H9 (cell line): ENCODE measurements at regions not wholly inside any gene's neighbourhood (a gene's known extent, or its start where the extent isn't known, plus 50 kb on each side); places are given as distances from the start of the nearest gene placed in this dataset.

ENCODE experiments used
- DNase-seq: peaks from one replicate; pipeline ENCODE4 v3.0.0-alpha.2; 2017
- H2AFZ ChIP-seq: one replicate; pipeline ENCODE4 v1.6.1; 2013; ENCODE audit warnings: mild to moderate bottlenecking, low read length, control low read depth, moderate library complexity
- H2AK5ac ChIP-seq: 2 replicates; pipeline ENCODE4 v1.6.1; 2013; ENCODE audit warnings: low read length, control low read depth, mixed read lengths; ENCODE audit not compliant: insufficient read length
- H2BK120ac ChIP-seq: one replicate; pipeline ENCODE4 v1.6.1; 2013; ENCODE audit warnings: low read depth, mild to moderate bottlenecking, low read length, control low read depth, inconsistent platforms; ENCODE audit not compliant: poor library complexity, severe bottlenecking
- H2BK12ac ChIP-seq: 2 replicates; pipeline ENCODE4 v1.6.1; 2013; ENCODE audit warnings: low read length, control low read depth, mixed read lengths, low read depth; ENCODE audit not compliant: insufficient read length
- H2BK15ac ChIP-seq: 2 replicates; pipeline ENCODE4 v1.6.1; 2013; ENCODE audit warnings: low read depth, low read length, control low read depth
- H2BK20ac ChIP-seq: one replicate; pipeline ENCODE4 v1.6.1; 2013; ENCODE audit warnings: low read depth, mild to moderate bottlenecking, low read length, control low read depth, inconsistent platforms; ENCODE audit not compliant: poor library complexity, severe bottlenecking
- H2BK5ac ChIP-seq: 2 replicates; pipeline ENCODE4 v1.6.1; 2013; ENCODE audit warnings: low read length, control low read depth, mixed read lengths; ENCODE audit not compliant: insufficient read length
- H3K14ac ChIP-seq: 2 replicates; pipeline ENCODE4 v1.6.1; 2013; ENCODE audit warnings: low read length, control low read depth; ENCODE audit not compliant: insufficient read depth
- H3K18ac ChIP-seq: 2 replicates; pipeline ENCODE4 v1.6.1; 2013; ENCODE audit warnings: low read depth, mild to moderate bottlenecking, mixed read lengths, low read length, control low read depth; ENCODE audit not compliant: insufficient read length
- H3K23ac ChIP-seq: 2 replicates; pipeline ENCODE4 v1.6.1; 2013; ENCODE audit warnings: low read length, control low read depth, mixed read lengths, low read depth; ENCODE audit not compliant: insufficient read length
- H3K23me2 ChIP-seq: 2 replicates; pipeline ENCODE4 v1.6.1; 2013; ENCODE audit warnings: low read depth, mild to moderate bottlenecking, mixed read lengths, low read length, control low read depth; ENCODE audit not compliant: insufficient read length, poor library complexity, severe bottlenecking
- H3K27ac ChIP-seq: 2 replicates; pipeline ENCODE4 v1.5.1; 2013; ENCODE audit warnings: low read length, control low read depth, mixed read lengths, low read depth; ENCODE audit not compliant: insufficient read length
- H3K27me3 ChIP-seq: 2 replicates; pipeline ENCODE4 v1.6.1; 2013; ENCODE audit warnings: low read length, control low read depth, inconsistent platforms; ENCODE audit not compliant: insufficient read depth
- H3K4ac ChIP-seq: 2 replicates; pipeline ENCODE4 v1.6.1; 2013; ENCODE audit warnings: low read depth, mild to moderate bottlenecking, control low read depth, inconsistent platforms, low read length, moderate library complexity
- H3K4me1 ChIP-seq: 2 replicates; pipeline ENCODE4 v1.6.1; 2013; ENCODE audit warnings: low read length, control low read depth, inconsistent platforms; ENCODE audit not compliant: insufficient read depth
- H3K4me2 ChIP-seq: 2 replicates; pipeline ENCODE4 v1.6.1; 2013; ENCODE audit warnings: low read length, control low read depth, mixed read lengths; ENCODE audit not compliant: insufficient read length, insufficient read depth
- H3K56ac ChIP-seq: 2 replicates; pipeline ENCODE4 v1.6.1; 2013; ENCODE audit warnings: low read depth, mild to moderate bottlenecking, mixed read lengths, low read length, control low read depth; ENCODE audit not compliant: insufficient read length
- H3K79me1 ChIP-seq: 2 replicates; pipeline ENCODE4 v1.6.1; 2013; ENCODE audit warnings: low read depth, mild to moderate bottlenecking, moderate library complexity, low read length, control low read depth, inconsistent platforms; ENCODE audit not compliant: insufficient read depth, poor library complexity, severe bottlenecking
- H3K79me2 ChIP-seq: 2 replicates; pipeline ENCODE4 v1.6.1; 2013; ENCODE audit warnings: low read length, control low read depth, inconsistent platforms; ENCODE audit not compliant: insufficient read depth
- H3K9ac ChIP-seq: 2 replicates; pipeline ENCODE4 v1.6.1; 2013; ENCODE audit warnings: low read length, control low read depth, mixed read lengths; ENCODE audit not compliant: insufficient read length; ENCODE audit errors: extremely low read depth
- H3K9me3 ChIP-seq: one replicate; pipeline ENCODE4 v1.6.1; 2013; ENCODE audit warnings: low read depth, low read length, inconsistent platforms; ENCODE audit not compliant: control insufficient read depth
- H3T11ph ChIP-seq: one replicate; pipeline ENCODE4 v1.6.1; 2013; ENCODE audit warnings: mild to moderate bottlenecking, low read length, control low read depth, inconsistent platforms
- H4K20me1 ChIP-seq: one replicate; pipeline ENCODE4 v1.6.1; 2013; ENCODE audit not compliant: control insufficient read depth, insufficient read length, insufficient read depth
- H4K5ac ChIP-seq: 2 replicates; pipeline ENCODE4 v1.6.1; 2013; ENCODE audit warnings: low read depth, mild to moderate bottlenecking, mixed read lengths, low read length, control low read depth; ENCODE audit not compliant: insufficient read length
- H4K8ac ChIP-seq: replicated peaks from 2 replicates; pipeline ENCODE4 v1.6.1; 2013; ENCODE audit warnings: low read length, control low read depth, mixed read lengths, low read depth; ENCODE audit not compliant: insufficient read length
- H4K91ac ChIP-seq: 2 replicates; pipeline ENCODE4 v1.6.1; 2013; ENCODE audit warnings: low read depth, mild to moderate bottlenecking, moderate library complexity, mixed read lengths, low read length, control low read depth; ENCODE audit not compliant: insufficient read length
- H3K27ac Mint-ChIP-seq, 3 experiments: 2 replicates in 2 of 3; 3 replicates in 1 of 3; pipeline ENCODE4 v1.8.0; 2020 to 2021; ENCODE audit warnings: mixed read lengths in 3 of 3, mild to moderate bottlenecking in 1 of 3, moderate library complexity in 1 of 3
- H3K27me3 Mint-ChIP-seq: 2 replicates; pipeline ENCODE4 v1.8.0; 2021; ENCODE audit warnings: low read depth, mild to moderate bottlenecking, moderate library complexity, mixed read lengths
- H3K36me3 Mint-ChIP-seq, 3 experiments: 2 replicates in 2 of 3; 3 replicates in 1 of 3; pipeline ENCODE4 v1.8.0; 2020 to 2021; ENCODE audit warnings: low read depth in 3 of 3, mixed read lengths in 3 of 3; ENCODE audit not compliant: insufficient read depth in 1 of 3
- H3K4me1 Mint-ChIP-seq, 2 experiments: 2 replicates each; pipeline ENCODE4 v1.8.0; 2020; ENCODE audit warnings: mixed read lengths in 2 of 2
- H3K4me3 Mint-ChIP-seq, 2 experiments: 2 replicates in 1 of 2; 3 replicates in 1 of 2; pipeline ENCODE4 v1.8.0; 2020 to 2021; ENCODE audit warnings: mild to moderate bottlenecking in 2 of 2, mixed read lengths in 2 of 2, moderate library complexity in 1 of 2
- H3K9me3 Mint-ChIP-seq, 2 experiments: 2 replicates in 1 of 2; 3 replicates in 1 of 2; pipeline ENCODE4 v1.8.0; 2020; ENCODE audit warnings: mild to moderate bottlenecking in 2 of 2, mixed read lengths in 2 of 2, moderate library complexity in 1 of 2
- WGBS: extraction: QIAGEN DNeasy Blood & Tissue Kit; methylation state at CpG from one replicate; pipeline ENCODE4 v1.1.7; 2013; ENCODE audit warnings: missing lambda C conversion rate, low lambda C conversion rate, mixed read lengths; ENCODE audit not compliant: insufficient read length; ENCODE audit errors: extremely low coverage; 5-methylcytosine and 5-hydroxymethylcytosine counted together
- TF ChIP-seq, protein P1 (sequence below): fragments of 200-600 bp; sonication (generic); conservative IDR thresholded peaks from 3 replicates; pipeline ENCODE4 v1.8.0; 2021; ENCODE audit warnings: antibody characterized with exemption, mild to moderate bottlenecking

DNA sequence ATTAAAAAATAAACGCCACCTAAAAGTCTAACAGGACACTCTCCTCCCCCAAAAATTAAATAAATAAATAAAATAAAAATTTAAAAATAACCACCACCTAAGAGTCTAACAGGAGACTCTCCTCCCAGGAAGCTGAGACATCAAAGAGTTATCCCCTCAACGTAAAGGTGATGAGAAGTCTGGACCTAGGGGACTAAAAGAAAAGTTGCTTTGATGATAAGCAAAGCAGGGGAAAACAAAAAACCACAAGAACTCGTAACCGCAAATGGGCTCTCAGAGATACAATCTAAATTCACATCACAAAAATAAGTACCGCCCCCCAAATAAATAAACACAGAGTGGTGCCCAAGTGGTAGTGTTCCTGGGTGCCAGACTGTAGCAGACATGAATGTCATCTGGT, 412.2 kb downstream of the ZFHX3 start:
- H3K4ac ChIP-seq, result no peak overlapping the region
- no peaks in the 10 kb centered on the region for H3K27me3 Mint-ChIP-seq
- H3K79me2 ChIP-seq, result no peaks in the 10 kb centered on the region
- no peak overlapping the region for H2AFZ ChIP-seq
- H3K36me3 Mint-ChIP-seq, result peaks cover 4 to 9% (median 6%) of the 10 kb centered on the region in 3 experiments
- no peaks in the 10 kb centered on the region for H4K20me1 ChIP-seq
- no peak overlapping the region for H3K4me2 ChIP-seq
- no peak overlapping the region for H3K14ac ChIP-seq
- no peak overlapping the region for H3K27ac Mint-ChIP-seq
- no peaks in the 10 kb centered on the region for H3K9me3 ChIP-seq
- no peaks in the 10 kb centered on the region for H3K4me1 Mint-ChIP-seq
- no peak overlapping the region for H3K18ac ChIP-seq
- H2AK5ac ChIP-seq, result no peak overlapping the region
- H3K9ac ChIP-seq, result no peak overlapping the region
- H2BK15ac ChIP-seq, result no peak overlapping the region
- H4K91ac ChIP-seq, result no peak overlapping the region
- TF ChIP-seq, protein P1, sequence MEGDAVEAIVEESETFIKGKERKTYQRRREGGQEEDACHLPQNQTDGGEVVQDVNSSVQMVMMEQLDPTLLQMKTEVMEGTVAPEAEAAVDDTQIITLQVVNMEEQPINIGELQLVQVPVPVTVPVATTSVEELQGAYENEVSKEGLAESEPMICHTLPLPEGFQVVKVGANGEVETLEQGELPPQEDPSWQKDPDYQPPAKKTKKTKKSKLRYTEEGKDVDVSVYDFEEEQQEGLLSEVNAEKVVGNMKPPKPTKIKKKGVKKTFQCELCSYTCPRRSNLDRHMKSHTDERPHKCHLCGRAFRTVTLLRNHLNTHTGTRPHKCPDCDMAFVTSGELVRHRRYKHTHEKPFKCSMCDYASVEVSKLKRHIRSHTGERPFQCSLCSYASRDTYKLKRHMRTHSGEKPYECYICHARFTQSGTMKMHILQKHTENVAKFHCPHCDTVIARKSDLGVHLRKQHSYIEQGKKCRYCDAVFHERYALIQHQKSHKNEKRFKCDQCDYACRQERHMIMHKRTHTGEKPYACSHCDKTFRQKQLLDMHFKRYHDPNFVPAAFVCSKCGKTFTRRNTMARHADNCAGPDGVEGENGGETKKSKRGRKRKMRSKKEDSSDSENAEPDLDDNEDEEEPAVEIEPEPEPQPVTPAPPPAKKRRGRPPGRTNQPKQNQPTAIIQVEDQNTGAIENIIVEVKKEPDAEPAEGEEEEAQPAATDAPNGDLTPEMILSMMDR, result no peak
- peaks cover 9 to 13% of the 10 kb centered on the region in 2 experiments for H3K9me3 Mint-ChIP-seq
- no peak overlapping the region for H2BK120ac ChIP-seq
- no peaks in the 10 kb centered on the region for H3K23me2 ChIP-seq
- H3K79me1 ChIP-seq, result no peaks in the 10 kb centered on the region
- H3T11ph ChIP-seq, result no peak overlapping the region
- no peaks in the 10 kb centered on the region for H3K27me3 ChIP-seq
- H3K4me3 Mint-ChIP-seq, result no peak overlapping the region
- H2BK20ac ChIP-seq, result no peak overlapping the region
- H3K23ac ChIP-seq, result no peak overlapping the region
- H2BK12ac ChIP-seq, result no peak overlapping the region
- H3K56ac ChIP-seq, result no peak overlapping the region
- no peaks in the 10 kb centered on the region for H3K4me1 ChIP-seq
- no peak for DNase-seq
- no peak overlapping the region for H2BK5ac ChIP-seq
- no CpG with 5 or more reads among the region's 5 CpGs for WGBS
- H3K27ac ChIP-seq, result no peak overlapping the region
- no peak overlapping the region for H4K5ac ChIP-seq
- H4K8ac ChIP-seq, result no peak overlapping the region
